Neuronal stem cell (in vitro differentiated cells): ENCODE measurements at regions not wholly inside any gene's neighbourhood (a gene's known extent, or its start where the extent isn't known, plus 50 kb on each side); places are given as distances from the start of the nearest gene placed in this dataset.

Experiments used
- DNase-seq: peaks from one replicate; pipeline ENCODE4 v3.0.0-alpha.2; 2013; ENCODE audit warnings: low spot score
- H2AFZ ChIP-seq: one replicate; pipeline ENCODE4 v1.6.1; 2013; ENCODE audit warnings: mild to moderate bottlenecking, low read length, inconsistent platforms
- H2AK5ac ChIP-seq: 2 replicates; pipeline ENCODE4 v1.6.1; 2013; ENCODE audit warnings: low read depth, mild to moderate bottlenecking, inconsistent platforms, low read length, moderate library complexity, mixed read lengths
- H2BK120ac ChIP-seq: 2 replicates; pipeline ENCODE4 v1.6.1; 2013; ENCODE audit warnings: low read depth, mild to moderate bottlenecking, inconsistent platforms, low read length, moderate library complexity, mixed read lengths
- H2BK12ac ChIP-seq: one replicate; pipeline ENCODE4 v1.6.1; 2013; ENCODE audit warnings: low read length, inconsistent platforms
- H2BK15ac ChIP-seq: 2 replicates; pipeline ENCODE4 v1.6.1; 2013; ENCODE audit warnings: mild to moderate bottlenecking, low read length, inconsistent platforms, mixed read lengths
- H2BK5ac ChIP-seq: one replicate; pipeline ENCODE4 v1.6.1; 2013; ENCODE audit warnings: inconsistent platforms, mild to moderate bottlenecking, low read length, moderate library complexity
- H3K14ac ChIP-seq: one replicate; pipeline ENCODE4 v1.6.1; 2013; ENCODE audit warnings: low read length, inconsistent platforms
- H3K18ac ChIP-seq: 2 replicates; pipeline ENCODE4 v1.6.1; 2013; ENCODE audit warnings: low read length, inconsistent platforms
- H3K23ac ChIP-seq: 2 replicates; pipeline ENCODE4 v1.6.1; 2013; ENCODE audit warnings: low read depth, mild to moderate bottlenecking, mixed read lengths, low read length, inconsistent platforms; ENCODE audit not compliant: poor library complexity
- H3K27ac ChIP-seq: replicated peaks from 3 replicates; pipeline ENCODE4 v1.5.1; 2013; ENCODE audit warnings: low read length, inconsistent platforms
- H3K27me3 ChIP-seq, 3 experiments: 2 replicates each; pipeline ENCODE4 v1.6.1; 2013; ENCODE audit warnings: low read length in 3 of 3, mild to moderate bottlenecking in 2 of 3, inconsistent platforms in 1 of 3, low read depth in 1 of 3, mixed read lengths in 1 of 3, moderate library complexity in 1 of 3; ENCODE audit not compliant: control insufficient read depth in 3 of 3, insufficient read depth in 3 of 3
- H3K36me3 ChIP-seq, 2 donors: replicated peaks in 1 of 2; 2 replicates each; pipeline ENCODE4 v1.6.1; 2013; ENCODE audit warnings: low read length in 2 of 2; ENCODE audit not compliant: control insufficient read depth in 2 of 2, insufficient read depth in 2 of 2
- H3K4ac ChIP-seq: 2 replicates; pipeline ENCODE4 v1.6.1; 2013; ENCODE audit warnings: inconsistent platforms, mild to moderate bottlenecking, low read length, moderate library complexity
- H3K4me1 ChIP-seq, 2 donors: 1 replicate in 1 of 2; 2 replicates in 1 of 2; pipeline ENCODE4 v1.6.1; 2013; ENCODE audit warnings: low read length in 2 of 2, low read depth in 1 of 2; ENCODE audit not compliant: control insufficient read depth in 2 of 2, insufficient read depth in 1 of 2
- H3K4me2 ChIP-seq: one replicate; pipeline ENCODE4 v1.6.1; 2013; ENCODE audit warnings: mild to moderate bottlenecking, low read length, inconsistent platforms; ENCODE audit not compliant: insufficient read depth, poor library complexity, severe bottlenecking
- H3K4me3 ChIP-seq, 2 donors: 2 replicates each; pipeline ENCODE4 v1.5.1; 2013; ENCODE audit warnings: low read length in 2 of 2, mild to moderate bottlenecking in 2 of 2, inconsistent platforms in 1 of 2, moderate library complexity in 1 of 2
- H3K79me1 ChIP-seq: one replicate; pipeline ENCODE4 v1.6.1; 2013; ENCODE audit warnings: low read depth, mild to moderate bottlenecking, inconsistent platforms, low read length, moderate library complexity
- H3K9ac ChIP-seq: one replicate; pipeline ENCODE4 v1.6.1; 2013; ENCODE audit warnings: mild to moderate bottlenecking, low read depth, low read length, inconsistent platforms; ENCODE audit not compliant: poor library complexity
- H3K9me3 ChIP-seq, 2 donors: replicated peaks in 1 of 2; 2 replicates each; pipeline versions ENCODE3 to v1.6.1; 2013; ENCODE audit warnings: low read length in 2 of 2, mild to moderate bottlenecking in 2 of 2, inconsistent platforms in 1 of 2, low read depth in 1 of 2, mixed read lengths in 1 of 2, moderate library complexity in 1 of 2; ENCODE audit not compliant: control insufficient read depth in 2 of 2, insufficient read depth in 1 of 2
- H4K8ac ChIP-seq: one replicate; pipeline ENCODE4 v1.6.1; 2013; ENCODE audit warnings: low read depth, mild to moderate bottlenecking, inconsistent platforms, low read length, moderate library complexity
- H4K91ac ChIP-seq: one replicate; pipeline ENCODE4 v1.6.1; 2013; ENCODE audit warnings: low read length, low read depth, mild to moderate bottlenecking, inconsistent platforms; ENCODE audit not compliant: poor library complexity
- WGBS, 2 donors: extraction: QIAGEN DNeasy Blood & Tissue Kit; methylation state at CpG; one replicate each; pipeline ENCODE4 v1.1.7; 2013; ENCODE audit warnings: missing lambda C conversion rate in 2 of 2, mixed read lengths in 1 of 2; ENCODE audit not compliant: insufficient read length in 2 of 2, insufficient replicate concordance in 1 of 2; ENCODE audit errors: extremely low coverage in 2 of 2; 5-methylcytosine and 5-hydroxymethylcytosine counted together

GRCh38 chr2:144836635-144837350, 316.9 kb upstream of the ZEB2 start:
- Histone ChIP-seq H2BK15ac (no peak overlapping the region), H3K23ac (no peak overlapping the region), H3K27me3 (no peaks in the 10 kb centered on the region), H3K36me3 (no peaks in the 10 kb centered on the region), H2BK120ac (no peak overlapping the region), H2AFZ (no peak overlapping the region), H3K18ac (no peak overlapping the region), H3K4me3 (no peak overlapping the region), H4K91ac (no peak overlapping the region), H3K4me2 (no peak overlapping the region), H3K4me1 (peaks cover 4 to 10% of the 10 kb centered on the region in 2 donors), H3K9me3 (no peaks in the 10 kb centered on the region), H4K8ac (no peak overlapping the region), H2BK5ac (no peak overlapping the region), H2BK12ac (no peak overlapping the region), H3K27ac (no peak overlapping the region), H3K14ac (no peak overlapping the region), H2AK5ac (no peak overlapping the region), H3K79me1 (no peaks in the 10 kb centered on the region), H3K4ac (no peak overlapping the region), H3K9ac (no peak overlapping the region)
- DNase-seq, result no peak
- no CpG with 5 or more reads among the region's 7 CpGs for WGBS, 2 donors

DNA sequence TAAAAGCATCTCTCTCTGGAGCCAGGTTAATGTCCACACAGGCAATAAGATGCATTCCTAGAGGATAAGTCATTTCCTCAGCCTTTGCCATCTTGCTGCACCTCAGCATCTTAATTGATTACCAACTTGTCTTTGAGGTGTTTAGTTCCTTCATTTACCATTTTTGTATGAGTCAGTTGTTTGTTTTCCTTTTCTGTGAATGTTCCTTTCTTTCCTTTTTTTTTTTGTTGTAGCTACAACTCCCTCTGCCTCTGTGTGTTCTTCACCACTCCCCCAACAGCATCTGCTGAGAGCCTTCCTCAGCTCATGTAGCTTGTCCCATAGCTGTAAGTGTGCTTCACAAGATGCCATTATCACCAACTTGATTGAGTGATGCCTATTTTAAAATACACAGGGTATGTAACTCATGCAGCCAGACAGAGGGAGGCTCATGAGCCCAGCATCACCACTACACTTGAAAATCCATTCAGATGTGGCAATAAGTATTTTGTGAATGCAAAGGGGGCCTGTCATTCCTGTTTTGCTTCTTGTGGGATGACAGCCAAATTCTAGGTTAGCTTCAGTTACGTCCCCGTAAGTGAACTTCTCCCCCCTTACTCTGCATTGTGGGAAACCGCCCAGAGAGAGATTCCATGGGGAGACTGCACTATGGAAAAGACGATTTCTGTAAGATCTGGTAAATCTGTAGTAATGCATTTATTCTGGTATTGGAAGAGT, 315.9 kb upstream of the ZEB2 start:
- Histone ChIP-seq H3K4me1 (peaks cover 4 to 10% of the 10 kb centered on the region in 2 donors), H3K79me1 (no peaks in the 10 kb centered on the region), H3K4ac (no peak overlapping the region), H3K9me3 (no peaks in the 10 kb centered on the region), H2BK12ac (no peak overlapping the region), H2BK15ac (no peak overlapping the region), H3K4me2 (no peak overlapping the region), H3K27me3 (no peaks in the 10 kb centered on the region), H4K91ac (no peak overlapping the region), H2AK5ac (no peak overlapping the region), H4K8ac (no peak overlapping the region), H3K36me3 (no peaks in the 10 kb centered on the region), H2BK5ac (no peak overlapping the region), H3K18ac (no peak overlapping the region), H3K23ac (no peak overlapping the region), H2AFZ (peak overlapping the region; percentile 84), H3K9ac (no peak overlapping the region), H2BK120ac (no peak overlapping the region), H3K27ac (no peak overlapping the region), H3K14ac (no peak overlapping the region), H3K4me3 (no peak overlapping the region)
- DNase-seq, result no peak
- WGBS, 2 donors, result no CpG with 5 or more reads among the region's 4 CpGs

GRCh38 chr2:144834998-144835633, 315.2 kb upstream of the ZEB2 start:
- H3K36me3 ChIP-seq, result no peaks in the 10 kb centered on the region
- H2BK12ac ChIP-seq, result no peak overlapping the region
- no peak overlapping the region for H3K27ac ChIP-seq
- H2AFZ ChIP-seq, result peak overlapping the region; percentile 84
- H3K23ac ChIP-seq, result no peak overlapping the region
- no peak overlapping the region for H2BK120ac ChIP-seq
- H2BK5ac ChIP-seq, result no peak overlapping the region
- no peak for DNase-seq
- no peak overlapping the region for H4K8ac ChIP-seq
- no CpG with 5 or more reads among the region's 5 CpGs for WGBS, 2 donors
- no peaks in the 10 kb centered on the region for H3K9me3 ChIP-seq
- H3K4ac ChIP-seq, result no peak overlapping the region
- no peak overlapping the region for H3K4me3 ChIP-seq
- no peak overlapping the region for H3K9ac ChIP-seq
- H3K27me3 ChIP-seq, result no peaks in the 10 kb centered on the region
- no peak overlapping the region for H2BK15ac ChIP-seq
- no peak overlapping the region for H4K91ac ChIP-seq
- no peak overlapping the region for H2AK5ac ChIP-seq
- no peak overlapping the region for H3K14ac ChIP-seq
- H3K79me1 ChIP-seq, result no peaks in the 10 kb centered on the region
- no peak overlapping the region for H3K4me2 ChIP-seq
- no peak overlapping the region for H3K18ac ChIP-seq
- H3K4me1 ChIP-seq, result peaks cover 4 to 10% of the 10 kb centered on the region in 2 donors

DNA sequence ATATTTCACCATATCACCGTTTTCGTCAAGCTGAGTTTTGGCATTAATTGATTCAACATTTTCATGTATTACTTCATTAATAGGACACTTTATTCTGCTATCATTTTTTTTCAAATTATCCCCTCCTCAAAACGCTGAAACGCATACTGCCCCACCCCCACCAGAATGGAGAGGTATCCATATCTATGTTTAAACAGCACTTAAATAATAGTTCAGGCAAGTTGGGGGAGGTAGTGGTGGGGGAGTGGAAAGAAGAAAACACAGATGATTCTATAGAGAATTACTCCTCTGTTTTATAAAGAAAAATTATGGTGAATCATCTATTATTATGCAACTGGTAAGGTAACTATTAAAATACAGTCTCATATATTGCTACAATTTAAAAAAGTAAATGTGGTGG, 314.4 kb upstream of the ZEB2 start:
- no peak overlapping the region for H2BK12ac ChIP-seq
- H3K27me3 ChIP-seq, result no peaks in the 10 kb centered on the region
- no peak overlapping the region for H2BK15ac ChIP-seq
- no peaks in the 10 kb centered on the region for H3K9me3 ChIP-seq
- DNase-seq, result no peak
- H4K91ac ChIP-seq, result no peak overlapping the region
- no peaks in the 10 kb centered on the region for H3K36me3 ChIP-seq
- no peak overlapping the region for H4K8ac ChIP-seq
- no peak overlapping the region for H2BK120ac ChIP-seq
- H3K4me1 ChIP-seq, result peaks cover 4 to 10% of the 10 kb centered on the region in 2 donors
- no peak overlapping the region for H2AFZ ChIP-seq
- no peak overlapping the region for H3K4me3 ChIP-seq
- H3K23ac ChIP-seq, result no peak overlapping the region
- H3K18ac ChIP-seq, result no peak overlapping the region
- no CpG with 5 or more reads among the region's 4 CpGs for WGBS, 2 donors
- no peak overlapping the region for H3K14ac ChIP-seq
- no peaks in the 10 kb centered on the region for H3K79me1 ChIP-seq
- no peak overlapping the region for H2BK5ac ChIP-seq
- no peak overlapping the region for H3K4ac ChIP-seq
- no peak overlapping the region for H3K4me2 ChIP-seq
- no peak overlapping the region for H3K27ac ChIP-seq
- no peak overlapping the region for H2AK5ac ChIP-seq
- no peak overlapping the region for H3K9ac ChIP-seq
